Suprapubic skin (tissue), 4 donors: ENCODE measurements at regions not wholly inside any gene's neighbourhood (a gene's known extent, or its start where the extent isn't known, plus 50 kb on each side); places are given as distances from the start of the nearest gene placed in this dataset.

Source experiments
- EP300 ChIP-seq: sonication (generic); formaldehyde crosslinking; IDR thresholded peaks from one replicate; pipeline ENCODE4 v1.6.1; 2017; ENCODE audit warnings: antibody characterized with exemption
- POLR2A ChIP-seq, 2 donors: fragments of 450-650 bp; IDR thresholded peaks; one replicate each; pipeline ENCODE4 v1.6.1; 2017; ENCODE audit warnings: antibody characterized with exemption in 2 of 2, mild to moderate bottlenecking in 2 of 2, moderate library complexity in 2 of 2
- POLR2AphosphoS5 ChIP-seq, 3 donors: sonication (generic); formaldehyde crosslinking; IDR thresholded peaks; one replicate each; pipeline ENCODE4 v1.6.1; 2017; ENCODE audit warnings: antibody characterized with exemption in 3 of 3
- TF ChIP-seq, protein P1 (sequence below), 2 donors: fragments of 200-600 bp in 1 of 2; fragments of 450-650 bp in 1 of 2; sonication (generic) in 1 of 2; IDR thresholded peaks; one replicate each; pipeline ENCODE4 v1.5.1; 2016 to 2019; ENCODE audit warnings: antibody characterized with exemption in 2 of 2, mild to moderate bottlenecking in 1 of 2, moderate library complexity in 1 of 2

DNA sequence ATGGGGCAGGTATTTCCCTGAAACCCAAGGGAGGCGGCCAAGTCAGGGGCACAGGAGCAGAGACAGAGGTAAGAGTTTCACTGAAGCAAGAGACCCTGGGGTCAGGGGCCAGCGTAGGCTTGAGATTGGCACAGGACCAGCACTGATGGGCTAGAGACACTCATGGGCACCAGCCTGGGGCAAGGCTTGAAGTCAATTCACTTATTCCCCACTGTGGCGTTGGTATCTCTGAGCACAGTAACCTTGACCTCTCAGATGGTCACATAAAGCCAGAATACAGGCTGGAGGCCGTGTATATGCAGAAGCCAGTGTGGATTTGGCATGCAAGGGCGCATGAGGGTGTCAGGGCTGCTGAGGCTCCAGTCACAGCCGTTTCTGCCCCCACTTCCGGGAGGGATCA, 173.5 kb upstream of the GPR12 start:
- TF ChIP-seq, protein P1, sequence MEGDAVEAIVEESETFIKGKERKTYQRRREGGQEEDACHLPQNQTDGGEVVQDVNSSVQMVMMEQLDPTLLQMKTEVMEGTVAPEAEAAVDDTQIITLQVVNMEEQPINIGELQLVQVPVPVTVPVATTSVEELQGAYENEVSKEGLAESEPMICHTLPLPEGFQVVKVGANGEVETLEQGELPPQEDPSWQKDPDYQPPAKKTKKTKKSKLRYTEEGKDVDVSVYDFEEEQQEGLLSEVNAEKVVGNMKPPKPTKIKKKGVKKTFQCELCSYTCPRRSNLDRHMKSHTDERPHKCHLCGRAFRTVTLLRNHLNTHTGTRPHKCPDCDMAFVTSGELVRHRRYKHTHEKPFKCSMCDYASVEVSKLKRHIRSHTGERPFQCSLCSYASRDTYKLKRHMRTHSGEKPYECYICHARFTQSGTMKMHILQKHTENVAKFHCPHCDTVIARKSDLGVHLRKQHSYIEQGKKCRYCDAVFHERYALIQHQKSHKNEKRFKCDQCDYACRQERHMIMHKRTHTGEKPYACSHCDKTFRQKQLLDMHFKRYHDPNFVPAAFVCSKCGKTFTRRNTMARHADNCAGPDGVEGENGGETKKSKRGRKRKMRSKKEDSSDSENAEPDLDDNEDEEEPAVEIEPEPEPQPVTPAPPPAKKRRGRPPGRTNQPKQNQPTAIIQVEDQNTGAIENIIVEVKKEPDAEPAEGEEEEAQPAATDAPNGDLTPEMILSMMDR (IDR thresholded peaks at IDR 0.05), result no peak
- TF ChIP-seq POLR2AphosphoS5 (IDR thresholded peaks at IDR 0.05) (no peak), POLR2A (IDR thresholded peaks at IDR 0.05) (no peak), EP300 (no peak)
